Stimulated activated CD8-positive, alpha-beta memory T cell treated with anti-CD3 and anti-CD28 coated beads, Interleukin-12 subunit alpha, Interleukin-12 subunit beta, amount 100 ng/mL, for 1 hour (primary cell): ENCODE measurements at regions not wholly inside any gene's neighbourhood (a gene's known extent, or its start where the extent isn't known, plus 50 kb on each side); places are given as distances from the start of the nearest gene placed in this dataset.

Experiments
- DNase-seq: peaks from one replicate; pipeline ENCODE4 v3.0.0-alpha.2; 2020; ENCODE audit warnings: low read depth

DNA sequence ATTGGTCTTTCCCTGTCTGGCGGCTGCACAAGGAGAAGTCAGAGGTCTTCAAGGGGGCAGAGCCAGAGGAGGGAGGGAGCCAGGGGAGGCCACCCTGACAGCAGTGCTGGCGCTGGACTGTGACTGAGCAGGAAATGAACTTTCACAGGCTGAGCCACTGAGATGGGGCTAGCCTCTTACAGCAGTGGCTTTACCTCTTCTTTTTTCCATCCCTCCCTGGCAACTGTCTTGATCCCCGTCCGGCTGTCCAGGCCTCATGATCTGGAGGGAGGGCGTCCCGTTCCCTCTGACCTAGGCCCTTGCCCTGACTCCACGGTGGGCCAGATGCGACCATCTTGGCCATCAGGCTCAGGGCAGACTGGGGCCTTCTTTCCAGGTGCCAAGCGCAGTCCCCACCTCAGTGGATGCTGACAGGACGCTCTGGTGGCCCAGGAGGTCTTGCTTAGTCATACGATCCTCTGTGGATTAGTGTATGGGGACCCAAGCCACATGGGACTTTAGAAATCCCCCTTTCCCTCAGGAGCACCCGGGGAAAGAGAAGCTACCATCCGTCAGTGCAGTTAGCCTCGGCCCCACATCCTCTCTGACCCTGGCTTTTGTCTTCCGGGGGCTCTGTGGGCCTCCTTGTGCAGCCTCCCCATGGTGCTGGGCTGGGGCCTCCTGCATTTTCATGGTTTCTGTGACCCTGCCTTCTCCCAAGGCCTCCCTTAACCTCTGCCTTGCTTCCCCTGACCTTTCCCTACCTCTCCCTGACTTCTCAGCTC, 57.4 kb upstream of the CCDC167 start:
- DNase-seq, result no peak

DNA sequence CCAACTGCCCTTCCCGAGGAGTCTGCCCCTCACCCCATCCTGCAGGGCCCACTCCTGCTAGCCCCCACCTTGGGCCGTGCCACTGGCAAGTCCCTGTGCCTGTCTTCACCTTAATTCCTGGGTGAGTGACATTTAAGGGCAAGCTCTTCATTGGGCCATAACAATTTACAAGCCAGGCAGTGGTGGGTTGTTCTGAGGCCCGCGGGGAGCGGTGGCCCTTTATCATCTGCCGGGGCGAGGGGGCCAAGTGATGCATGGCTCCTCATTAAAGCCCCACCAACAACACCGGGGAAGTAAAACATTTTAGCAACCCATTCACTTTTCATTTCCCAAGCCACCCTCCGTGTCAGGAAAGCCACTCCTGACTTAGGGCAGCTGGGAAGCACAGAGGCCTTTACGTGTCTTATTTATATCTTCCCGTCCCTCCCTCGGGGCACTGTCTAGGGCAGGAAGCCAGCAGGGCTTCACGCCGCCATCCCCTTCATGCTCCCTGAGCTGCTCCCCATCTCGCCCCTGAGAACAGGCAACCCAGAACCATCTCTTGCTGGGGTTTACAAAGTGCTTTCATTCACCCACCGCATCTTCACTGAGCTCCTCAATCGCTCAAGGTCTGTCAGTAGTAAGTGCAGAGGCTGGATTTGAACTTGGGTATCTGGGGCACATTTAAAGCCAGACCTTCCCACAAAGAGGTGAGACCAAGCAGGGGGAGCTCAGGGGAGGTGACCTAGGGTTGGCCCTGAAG, 55.5 kb upstream of the CCDC167 start:
- DNase-seq, result no peak

DNA sequence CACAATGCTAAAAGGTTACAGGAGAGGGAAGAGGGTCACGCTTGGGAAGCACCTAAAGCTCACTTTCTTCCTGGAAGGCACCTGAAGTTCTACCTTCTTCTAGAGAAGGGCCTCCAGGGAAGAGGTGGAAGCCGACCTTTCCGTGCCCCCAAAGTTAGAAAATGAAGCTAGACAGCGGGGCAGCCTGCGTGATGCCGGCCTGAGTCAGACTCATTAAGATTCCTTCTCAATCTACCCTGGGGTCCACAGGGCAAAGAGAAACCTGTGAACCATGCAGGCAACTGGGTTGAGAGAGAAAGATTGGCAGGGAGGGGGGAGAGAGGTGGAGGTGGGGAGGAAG, 54.8 kb upstream of the CCDC167 start:
- DNase-seq, result no peak

DNA sequence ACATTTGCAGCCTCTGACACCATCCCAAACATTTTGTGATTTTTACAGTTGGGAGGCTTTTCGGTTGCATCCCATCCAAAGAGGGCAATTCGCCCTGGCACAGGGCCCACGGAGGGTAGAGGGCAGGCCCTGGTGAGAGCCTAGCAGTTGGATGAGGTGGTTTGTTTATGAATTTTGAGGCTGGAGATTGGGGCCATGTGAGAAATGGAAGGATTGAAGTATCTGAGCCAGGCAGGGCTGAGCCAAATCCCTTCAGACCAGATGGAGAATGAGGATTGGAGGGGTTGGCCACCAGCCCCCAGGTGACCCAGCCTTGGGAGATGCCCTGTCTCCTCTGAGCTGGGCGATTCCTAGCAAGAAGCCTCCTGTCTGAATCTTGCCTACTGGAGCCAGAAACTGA, 52.6 kb upstream of the CCDC167 start:
- DNase-seq, result no peak

DNA sequence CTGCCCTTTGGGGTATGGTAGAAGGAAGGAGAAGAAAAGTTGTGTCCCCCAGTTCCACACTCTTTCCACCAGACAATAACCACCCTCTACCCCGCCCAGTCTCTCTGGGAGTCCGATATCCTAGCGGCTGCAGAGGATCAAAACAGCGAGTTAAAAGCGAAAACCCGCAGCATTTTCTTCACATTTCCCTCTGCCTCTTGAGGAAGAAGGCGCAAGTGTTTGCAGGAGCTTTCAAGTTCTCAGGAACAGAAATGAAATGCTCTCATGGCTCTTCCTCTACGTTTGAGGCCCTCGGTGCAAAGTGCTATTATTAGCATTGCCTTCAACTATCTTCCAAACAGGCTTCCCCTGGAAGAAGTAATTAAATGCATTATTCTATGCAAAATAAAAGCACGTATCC, 52.2 kb upstream of the CCDC167 start:
- no peak for DNase-seq

DNA sequence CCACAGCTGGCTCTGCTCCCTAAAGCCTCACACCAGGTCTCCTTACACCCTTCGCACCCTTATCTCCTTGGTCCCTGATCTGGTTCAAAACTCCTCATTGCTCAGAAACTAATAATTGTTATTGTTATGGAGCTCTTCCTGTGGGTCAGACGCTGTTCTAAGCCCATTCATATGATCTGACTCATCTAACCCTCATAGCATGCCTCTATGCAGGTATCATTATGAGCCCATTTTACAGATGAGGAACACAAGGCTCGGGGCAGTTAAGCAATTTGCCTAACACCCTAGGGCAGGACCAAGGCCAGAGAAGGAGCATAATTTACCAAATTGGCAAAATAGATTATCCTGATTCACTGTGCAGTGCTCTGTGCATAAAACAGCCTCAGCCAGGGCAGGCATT, 51.8 kb upstream of the CCDC167 start:
- no peak for DNase-seq

DNA sequence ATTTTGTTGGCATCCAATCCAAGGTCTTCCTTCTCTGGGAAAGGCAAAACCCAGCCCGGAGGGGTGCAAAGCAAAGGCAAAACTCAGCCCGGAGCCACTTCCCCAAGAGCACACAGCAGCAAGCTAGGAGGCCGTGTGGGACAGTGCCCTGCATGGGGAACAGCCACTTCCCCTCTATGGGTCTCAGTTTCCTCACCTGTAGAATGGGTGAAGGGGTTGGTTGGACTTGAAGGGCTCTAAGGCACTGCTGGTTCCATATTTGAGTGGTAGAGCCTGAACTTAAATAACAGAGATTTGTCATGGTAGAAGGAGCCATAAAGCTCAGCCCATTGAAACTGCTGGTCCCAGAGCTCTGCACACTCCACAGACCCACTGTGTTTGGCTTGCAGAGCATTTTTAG, 51.3 kb upstream of the CCDC167 start:
- DNase-seq, result no peak

DNA sequence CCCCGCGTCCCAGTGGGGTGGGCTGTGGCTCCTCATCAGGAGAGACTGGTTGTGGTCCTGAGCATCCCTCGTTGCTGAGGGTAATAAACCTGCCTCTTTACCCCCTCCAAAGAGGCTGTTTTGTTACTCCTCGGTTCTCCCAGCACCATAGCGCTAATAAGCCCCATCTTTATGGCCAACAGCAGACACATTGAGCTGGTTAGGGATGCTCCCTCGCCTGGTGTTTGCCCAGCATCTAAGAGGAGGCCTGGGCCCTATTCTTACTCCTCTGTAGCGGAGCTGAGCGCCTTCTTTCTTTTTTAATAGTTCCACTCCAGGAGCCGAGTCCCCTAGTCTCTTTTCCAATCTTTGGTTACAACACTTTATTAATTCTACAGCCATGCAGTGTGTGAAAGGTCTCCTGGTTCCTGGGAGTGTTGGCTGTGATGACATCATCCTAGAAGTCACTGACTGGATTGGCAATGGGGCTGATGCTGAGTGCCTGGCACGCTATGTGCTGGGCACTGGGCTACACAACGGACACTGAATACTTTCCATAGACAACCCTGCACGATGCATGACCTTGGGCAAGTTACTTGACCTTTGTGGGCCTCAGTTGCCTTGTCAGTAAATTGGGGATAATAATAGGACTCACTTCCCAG, 50.6 kb upstream of the CCDC167 start:
- DNase-seq, result no peak

DNA sequence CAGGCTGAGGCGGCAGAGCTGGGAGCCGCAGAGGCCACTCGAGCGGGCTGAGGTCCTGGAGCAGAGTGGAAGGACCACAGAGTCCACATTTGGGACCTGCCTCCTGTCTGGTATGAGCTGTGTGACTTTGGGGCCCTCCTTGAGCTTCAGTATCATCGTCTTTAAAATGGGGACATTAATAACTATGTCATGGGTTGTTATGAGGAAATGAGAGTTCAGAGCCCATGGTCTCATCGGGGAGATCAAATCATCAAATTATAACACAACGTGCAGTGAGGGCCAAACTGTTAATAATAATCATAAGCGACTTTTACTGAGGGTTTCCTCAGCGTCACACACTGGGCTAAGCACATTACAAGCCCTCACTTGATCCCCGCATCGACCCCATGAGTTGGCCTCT, 49.9 kb upstream of the CCDC167 start:
- DNase-seq, result no peak
